MM.1S (cell line): ENCODE measurements at regions not wholly inside any gene's neighbourhood (a gene's known extent, or its start where the extent isn't known, plus 50 kb on each side); places are given as distances from the start of the nearest gene placed in this dataset.

Source experiments
- EZH2 ChIP-seq: fragments of 300-600 bp; sonication (generic); optimal IDR thresholded peaks from 2 replicates; pipeline ENCODE3; 2017; ENCODE audit warnings: low read depth, mild to moderate bottlenecking, antibody characterized with exemption, low read length, mixed read lengths
- EZH2phosphoT487 ChIP-seq: fragments of 300-600 bp; sonication (generic); IDR thresholded peaks from 2 replicates; pipeline ENCODE4 v1.6.1; 2018; ENCODE audit warnings: antibody characterized with exemption, low read length
- TF ChIP-seq, protein P1 (sequence below): fragments of 300-600 bp; sonication (generic); IDR thresholded peaks from 2 replicates; pipeline ENCODE4 v1.5.1; 2016; ENCODE audit warnings: antibody characterized with exemption, low read length, mixed read lengths

DNA sequence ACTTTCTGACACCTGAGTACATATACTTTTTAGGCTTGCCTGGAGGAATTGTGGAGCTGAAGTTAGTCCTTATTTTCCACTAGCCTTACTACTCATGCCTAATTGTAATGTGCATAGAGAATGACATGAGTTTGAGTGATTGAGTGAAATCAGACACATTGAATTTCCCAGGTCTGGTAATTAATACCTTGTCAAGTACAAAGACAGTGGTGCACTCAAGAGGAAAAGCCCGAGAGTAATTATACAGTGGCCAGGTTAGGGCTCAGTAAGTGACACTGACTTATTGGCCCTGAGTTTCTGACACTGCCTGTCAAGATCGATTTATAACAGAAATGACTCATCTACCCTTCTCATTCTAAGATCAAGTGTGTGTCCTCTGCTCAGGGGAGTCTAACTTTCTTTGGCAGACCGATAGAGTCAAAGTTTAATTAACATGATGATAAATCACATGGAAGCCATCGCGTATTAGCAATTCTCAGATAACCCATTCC is 288.3 kb downstream of the TPBG start:
- TF ChIP-seq, protein P1, sequence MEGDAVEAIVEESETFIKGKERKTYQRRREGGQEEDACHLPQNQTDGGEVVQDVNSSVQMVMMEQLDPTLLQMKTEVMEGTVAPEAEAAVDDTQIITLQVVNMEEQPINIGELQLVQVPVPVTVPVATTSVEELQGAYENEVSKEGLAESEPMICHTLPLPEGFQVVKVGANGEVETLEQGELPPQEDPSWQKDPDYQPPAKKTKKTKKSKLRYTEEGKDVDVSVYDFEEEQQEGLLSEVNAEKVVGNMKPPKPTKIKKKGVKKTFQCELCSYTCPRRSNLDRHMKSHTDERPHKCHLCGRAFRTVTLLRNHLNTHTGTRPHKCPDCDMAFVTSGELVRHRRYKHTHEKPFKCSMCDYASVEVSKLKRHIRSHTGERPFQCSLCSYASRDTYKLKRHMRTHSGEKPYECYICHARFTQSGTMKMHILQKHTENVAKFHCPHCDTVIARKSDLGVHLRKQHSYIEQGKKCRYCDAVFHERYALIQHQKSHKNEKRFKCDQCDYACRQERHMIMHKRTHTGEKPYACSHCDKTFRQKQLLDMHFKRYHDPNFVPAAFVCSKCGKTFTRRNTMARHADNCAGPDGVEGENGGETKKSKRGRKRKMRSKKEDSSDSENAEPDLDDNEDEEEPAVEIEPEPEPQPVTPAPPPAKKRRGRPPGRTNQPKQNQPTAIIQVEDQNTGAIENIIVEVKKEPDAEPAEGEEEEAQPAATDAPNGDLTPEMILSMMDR: no peak
- TF ChIP-seq EZH2phosphoT487: no peak
- no peak for TF ChIP-seq EZH2
